ENCODE measurements at regions not wholly inside any gene's neighbourhood (a gene's known extent, or its start where the extent isn't known, plus 50 kb on each side); places are given as distances from the start of the nearest gene placed in this dataset.
"Not testable (repeated sequence)": the region's sequence is repeated elsewhere in the genome, so short reads cannot be mapped to it uniquely, and the experiment has no call there.

DNA sequence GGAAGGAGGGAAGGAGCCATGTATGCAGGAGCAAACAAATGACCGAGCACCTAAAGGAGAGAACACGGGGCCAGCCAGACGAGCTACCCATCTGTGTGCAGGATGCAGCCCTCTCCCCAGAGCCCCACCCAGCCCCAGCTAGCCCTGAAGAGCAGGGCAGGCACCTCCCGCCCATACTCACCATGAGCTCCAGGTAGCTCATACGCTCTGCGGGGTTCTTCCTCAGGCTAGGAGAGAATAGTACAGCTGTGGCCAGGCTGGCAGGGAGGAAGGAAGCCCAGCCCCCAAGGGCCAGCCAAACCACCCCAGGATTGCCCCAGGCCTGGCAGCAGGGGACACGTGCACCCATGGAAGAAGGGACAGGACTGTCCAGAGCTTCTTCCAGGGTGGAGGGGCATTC is 81.9 kb downstream of the KCNJ18 start:
- DNase-seq (ENCODE audit: low read depth in 1 of 2, low spot score in 1 of 2) = no peak

DNA sequence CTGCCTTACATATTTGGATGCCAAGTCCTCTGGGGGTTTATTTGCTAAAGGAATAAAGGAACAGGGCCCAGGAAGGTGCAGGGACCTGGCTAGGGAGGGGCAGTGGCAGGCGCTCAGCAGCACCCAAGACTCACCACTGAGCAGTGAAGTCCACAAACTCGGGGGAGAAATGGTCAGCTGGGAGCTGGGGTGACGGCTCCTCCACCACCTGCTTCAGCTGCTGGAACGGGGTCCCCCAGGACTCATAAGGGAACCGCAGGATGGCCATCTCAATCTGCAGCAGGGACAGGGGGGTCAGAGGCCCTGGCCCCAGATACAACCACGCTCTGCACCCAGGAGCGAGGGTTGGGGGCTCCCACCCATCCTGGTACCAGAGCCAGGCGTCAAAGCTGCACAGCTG is 83.2 kb downstream of the KCNJ18 start:
- CTCF ChIA-PET; ATAC-seq; DNase-seq (ENCODE audit: low read depth in 1 of 2, low spot score in 1 of 2); H3K4me3 ChIP-seq; H3K9me3 ChIP-seq; FAIRE-seq; H3K4me2 ChIP-seq; H3K4me1 ChIP-seq; POLR2A ChIA-PET; H3K27ac ChIP-seq: not testable (repeated sequence)
- WGBS (ENCODE audit: missing lambda C conversion rate) = 41% methylated on average over 7 of the region's 8 CpGs

More for the DNA sequence above, 81.9 kb downstream of the KCNJ18 start:
- no peaks in the 10 kb centered on the region for H3K4me1 ChIP-seq
- WGBS (ENCODE audit: missing lambda C conversion rate) = 48% methylated on average over 6 of the region's 7 CpGs
- POLR2A ChIA-PET = no interaction called here
- H3K27ac ChIP-seq = no peak overlapping the region
- no peak overlapping the region for H3K4me2 ChIP-seq
- no peaks in the 10 kb centered on the region for H3K9me3 ChIP-seq
- CTCF ChIA-PET = no interaction called here
- no peak for TF ChIP-seq NR3C1 (IDR thresholded peaks at IDR 0.05)
- TF ChIP-seq SREBF2 (IDR thresholded peaks at IDR 0.05) = no peak
- no peak for TF ChIP-seq FOSB (CRISPR knock-in tag; IDR thresholded peaks at IDR 0.05)
- no peak for TF ChIP-seq MAZ (IDR thresholded peaks at IDR 0.05; ENCODE audit: borderline replicate concordance, low read depth, low read length)
- TF ChIP-seq MYC (IDR thresholded peaks at IDR 0.05; ENCODE audit: borderline replicate concordance, low read length) = no peak
- no peak for TF ChIP-seq JUNB (IDR thresholded peaks at IDR 0.05)
- no peak overlapping the region for H3K4me3 ChIP-seq
- FAIRE-seq (no peak), ATAC-seq (no peak)

DNA sequence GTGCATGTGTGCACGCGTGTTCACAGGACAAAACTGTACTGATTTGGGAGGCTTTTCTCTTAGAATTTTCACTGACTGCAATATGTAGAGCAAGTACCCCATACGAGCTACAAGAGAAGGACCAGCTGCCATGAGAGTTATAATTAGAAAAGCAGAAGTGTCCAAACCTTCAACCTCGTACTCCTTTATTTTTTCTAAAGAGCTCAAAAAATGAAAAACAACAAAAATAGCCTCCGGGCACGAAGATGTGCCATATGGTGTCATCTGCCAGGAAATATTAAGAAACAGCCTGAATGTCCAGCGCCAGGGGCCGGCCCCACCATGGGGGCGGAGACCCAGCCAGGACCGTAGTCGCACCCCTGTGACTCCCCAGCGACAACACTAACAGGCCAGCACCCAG is 84.6 kb downstream of the KCNJ18 start:
- FAIRE-seq; CTCF ChIA-PET; H3K4me1 ChIP-seq; ATAC-seq; POLR2A ChIA-PET; H3K4me2 ChIP-seq; DNase-seq (ENCODE audit: low read depth in 1 of 2, low spot score in 1 of 2); H3K9me3 ChIP-seq; H3K27ac ChIP-seq; H3K4me3 ChIP-seq: not testable (repeated sequence)
- WGBS (ENCODE audit: missing lambda C conversion rate) = 34% methylated on average over 11 of the region's 12 CpGs

DNA sequence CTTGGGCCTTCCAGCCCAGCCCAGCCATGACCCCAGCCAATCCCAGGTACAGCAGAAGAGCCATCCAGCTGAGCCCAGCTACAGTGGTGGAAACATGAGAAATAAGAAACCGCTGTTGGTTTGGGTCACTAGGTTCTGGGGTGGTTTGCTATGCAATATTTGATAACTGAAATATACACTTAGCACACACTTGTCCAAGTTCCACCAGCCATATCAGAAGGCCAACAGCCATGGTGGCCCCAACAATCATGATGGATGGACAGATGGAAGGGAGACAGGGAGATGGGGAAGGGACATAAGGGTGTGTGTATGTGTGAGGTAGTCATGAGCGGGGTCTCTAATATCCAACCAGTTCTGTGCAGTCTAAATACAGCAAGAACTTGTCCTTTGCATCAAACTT is 86.5 kb downstream of the KCNJ18 start:
- POLR2A ChIA-PET; ATAC-seq; H3K4me1 ChIP-seq; FAIRE-seq; H3K9me3 ChIP-seq; H3K4me2 ChIP-seq; CTCF ChIA-PET; H3K27ac ChIP-seq; H3K4me3 ChIP-seq; DNase-seq (ENCODE audit: low read depth in 1 of 2, low spot score in 1 of 2): not testable (repeated sequence)
- WGBS (ENCODE audit: missing lambda C conversion rate) = 31% methylated on average over 2 of the region's 2 CpGs

DNA sequence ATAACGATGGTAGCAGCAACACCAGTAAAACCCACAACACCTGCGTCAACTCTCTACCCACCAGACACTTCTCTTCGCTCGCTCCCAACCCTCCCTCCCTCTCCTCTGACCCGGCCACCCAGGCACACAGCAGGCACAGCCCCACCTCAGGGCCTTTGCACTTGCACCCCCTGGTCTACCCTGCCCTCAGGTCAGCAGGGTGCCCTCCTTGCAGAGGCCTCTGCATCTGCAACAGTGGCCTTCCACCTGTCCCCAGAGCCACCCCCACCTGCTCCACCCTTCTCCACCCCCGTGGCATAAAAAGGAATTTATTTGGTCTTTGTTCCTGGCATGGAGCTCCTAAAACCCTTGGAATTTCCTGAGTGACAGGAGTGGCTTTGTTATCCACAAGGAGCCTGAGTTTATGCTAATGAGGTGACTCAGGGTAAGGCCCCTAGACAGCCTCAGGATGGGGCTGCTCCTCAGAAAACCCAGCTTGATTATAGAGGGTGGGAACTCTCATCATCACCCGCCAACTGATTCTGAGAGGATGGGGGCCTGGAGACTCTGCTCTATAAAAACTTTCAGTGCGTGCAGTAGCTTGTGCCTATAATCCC is 88.1 kb downstream of the KCNJ18 start:
- WGBS (ENCODE audit: missing lambda C conversion rate) = 34% methylated on average over 8 of the region's 8 CpGs
- H3K27ac ChIP-seq; H3K4me3 ChIP-seq; FAIRE-seq; POLR2A ChIA-PET; H3K9me3 ChIP-seq; CTCF ChIA-PET; ATAC-seq; H3K4me1 ChIP-seq; DNase-seq (ENCODE audit: low read depth in 1 of 2, low spot score in 1 of 2); H3K4me2 ChIP-seq: not testable (repeated sequence)

DNA sequence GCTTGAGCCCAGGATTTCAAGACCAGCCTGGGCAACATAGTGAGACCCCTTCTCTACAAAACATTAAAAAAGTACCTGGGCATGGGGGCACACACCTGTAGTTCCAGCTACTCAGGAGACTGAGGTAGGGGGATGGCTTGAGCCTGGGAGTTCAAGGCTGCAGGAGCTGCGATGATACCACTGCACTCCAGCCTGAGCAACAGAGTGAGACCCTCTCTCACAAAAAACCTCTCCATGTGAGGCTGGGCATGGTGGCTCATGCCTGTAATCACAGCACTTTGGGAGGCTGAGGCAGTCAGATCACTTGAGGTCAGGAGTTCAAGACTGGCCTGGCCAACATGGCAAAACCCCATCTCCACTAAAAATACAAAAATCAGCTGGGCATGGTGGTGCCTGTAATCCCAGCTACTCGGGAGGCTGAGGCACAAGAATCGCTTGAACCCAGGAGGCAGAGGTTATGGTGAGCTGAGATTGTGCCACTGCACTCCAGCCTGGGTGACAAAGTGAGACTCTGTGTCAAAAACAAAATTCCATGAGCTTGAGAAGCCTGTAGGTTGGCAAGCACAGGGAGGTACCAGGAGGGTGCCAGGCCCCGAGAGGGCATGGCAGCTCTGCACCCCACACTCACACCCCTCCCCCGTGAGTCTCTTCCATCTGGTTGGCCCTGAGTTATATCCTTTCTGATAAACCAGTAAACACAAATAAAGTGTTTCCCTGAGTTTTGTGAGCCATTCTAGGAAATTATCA is 88.8 kb downstream of the KCNJ18 start:
- H3K27ac ChIP-seq; CTCF ChIA-PET; H3K9me3 ChIP-seq; ATAC-seq; H3K4me3 ChIP-seq; H3K4me2 ChIP-seq; DNase-seq (ENCODE audit: low read depth in 1 of 2, low spot score in 1 of 2); H3K4me1 ChIP-seq; FAIRE-seq; POLR2A ChIA-PET: not testable (repeated sequence)
- 7% methylated on average over 5 of the region's 5 CpGs for WGBS (ENCODE audit: missing lambda C conversion rate)

DNA sequence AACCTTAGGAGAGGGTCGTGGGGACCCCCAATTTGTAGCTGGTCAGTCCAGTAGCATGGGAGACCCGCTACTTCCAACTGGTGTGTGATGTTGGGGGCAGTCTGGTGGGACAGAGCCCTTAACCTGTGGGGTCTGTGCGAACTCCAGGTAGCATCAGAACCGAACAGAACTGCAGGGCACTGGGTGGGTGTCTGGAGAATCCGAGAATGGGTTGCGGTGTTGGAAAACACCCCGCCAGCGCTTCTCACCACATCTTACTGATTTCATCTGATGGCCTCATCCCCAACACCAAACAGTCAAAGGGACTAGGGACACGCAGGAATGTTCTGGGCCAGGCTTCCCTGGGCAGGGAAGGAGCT is 89.3 kb downstream of the KCNJ18 start:
- CTCF ChIA-PET; H3K4me2 ChIP-seq; H3K27ac ChIP-seq; FAIRE-seq; H3K9me3 ChIP-seq; H3K4me3 ChIP-seq; DNase-seq (ENCODE audit: low read depth in 1 of 2, low spot score in 1 of 2); H3K4me1 ChIP-seq; POLR2A ChIA-PET: not testable (repeated sequence)
- ATAC-seq = peak in 1 of 2 experiments; percentile 42; a peak in 1 of 6 replicates
- 8% methylated on average over 9 of the region's 9 CpGs for WGBS (ENCODE audit: missing lambda C conversion rate)

DNA sequence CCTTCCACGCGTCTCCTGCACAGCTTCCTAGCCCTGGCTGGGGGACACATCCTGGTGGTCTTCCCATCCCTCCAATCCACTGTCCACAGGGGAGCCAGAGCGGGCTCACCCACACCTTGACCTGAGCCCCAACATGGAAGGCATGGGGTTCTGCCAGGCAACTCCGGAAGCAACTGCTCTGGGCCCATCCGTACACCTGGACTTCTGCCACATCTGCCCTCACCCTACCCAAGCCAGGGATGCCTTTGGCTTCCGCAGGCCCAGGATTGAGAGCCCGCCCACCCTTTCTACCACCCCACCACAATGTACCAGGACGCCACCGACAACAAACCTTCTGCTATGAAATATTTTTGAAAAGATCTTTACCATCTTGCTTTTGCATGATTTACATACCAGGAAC is 89.8 kb downstream of the KCNJ18 start:
- H3K4me1 ChIP-seq; H3K27ac ChIP-seq; DNase-seq (ENCODE audit: low read depth in 1 of 2, low spot score in 1 of 2); H3K4me3 ChIP-seq; POLR2A ChIA-PET; H3K9me3 ChIP-seq; CTCF ChIA-PET; FAIRE-seq; H3K4me2 ChIP-seq: not testable (repeated sequence)
- ATAC-seq = peak in 1 of 2 experiments; percentile 36; a peak in 1 of 6 replicates
- WGBS (ENCODE audit: missing lambda C conversion rate) = 51% methylated on average over 7 of the region's 9 CpGs

DNA sequence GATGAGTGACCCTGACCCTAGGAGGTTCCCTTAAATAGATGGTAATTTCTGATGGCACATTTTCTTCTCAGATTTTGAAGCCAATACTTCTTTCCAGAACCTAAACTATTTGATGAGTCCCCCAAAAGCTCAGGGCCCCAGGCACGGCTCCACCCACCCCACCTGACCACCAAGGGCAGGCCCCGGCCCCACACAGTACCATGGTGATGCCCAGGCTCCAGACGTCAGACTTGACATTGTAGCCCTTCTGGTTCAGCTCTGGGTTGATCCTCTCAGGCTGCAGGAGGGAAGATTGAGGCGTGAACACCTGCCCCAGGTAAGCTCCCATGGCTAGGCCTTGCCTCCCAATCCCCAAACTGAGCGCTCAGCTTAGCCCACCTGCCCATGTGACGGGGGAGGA is 90.3 kb downstream of the KCNJ18 start:
- H3K9me3 ChIP-seq; POLR2A ChIA-PET; H3K4me1 ChIP-seq; DNase-seq (ENCODE audit: low read depth in 1 of 2, low spot score in 1 of 2); FAIRE-seq; H3K4me2 ChIP-seq; H3K4me3 ChIP-seq; ATAC-seq; CTCF ChIA-PET; H3K27ac ChIP-seq: not testable (repeated sequence)
- 26% methylated on average over 4 of the region's 6 CpGs for WGBS (ENCODE audit: missing lambda C conversion rate)

DNA sequence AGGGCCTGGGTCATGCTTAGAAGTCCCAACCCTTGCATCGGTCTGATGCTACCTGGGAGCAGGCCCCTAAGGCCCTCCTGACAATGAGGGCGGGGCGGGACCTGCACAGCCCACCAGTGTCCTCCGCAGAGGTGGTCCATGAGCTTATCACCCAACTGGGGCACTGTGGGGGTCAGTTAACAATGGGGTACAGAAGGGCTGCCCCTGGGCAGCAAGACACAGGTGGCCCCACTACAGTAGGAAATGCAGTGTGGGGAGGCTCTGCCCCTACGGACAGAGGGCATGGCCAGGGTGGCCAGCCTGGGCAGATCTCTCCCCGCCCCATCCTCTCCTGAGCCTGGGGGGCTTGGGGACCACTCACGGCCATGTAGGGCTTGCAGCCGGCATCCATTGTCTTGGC is 90.7 kb downstream of the KCNJ18 start:
- FAIRE-seq; CTCF ChIA-PET; H3K4me2 ChIP-seq; POLR2A ChIA-PET; H3K9me3 ChIP-seq; H3K4me1 ChIP-seq; H3K4me3 ChIP-seq; DNase-seq (ENCODE audit: low read depth in 1 of 2, low spot score in 1 of 2); H3K27ac ChIP-seq: not testable (repeated sequence)
- peak in 1 of 2 experiments; percentile 14; a peak in 2 of 6 replicates for ATAC-seq
- 19% methylated on average over 5 of the region's 8 CpGs for WGBS (ENCODE audit: missing lambda C conversion rate)

DNA sequence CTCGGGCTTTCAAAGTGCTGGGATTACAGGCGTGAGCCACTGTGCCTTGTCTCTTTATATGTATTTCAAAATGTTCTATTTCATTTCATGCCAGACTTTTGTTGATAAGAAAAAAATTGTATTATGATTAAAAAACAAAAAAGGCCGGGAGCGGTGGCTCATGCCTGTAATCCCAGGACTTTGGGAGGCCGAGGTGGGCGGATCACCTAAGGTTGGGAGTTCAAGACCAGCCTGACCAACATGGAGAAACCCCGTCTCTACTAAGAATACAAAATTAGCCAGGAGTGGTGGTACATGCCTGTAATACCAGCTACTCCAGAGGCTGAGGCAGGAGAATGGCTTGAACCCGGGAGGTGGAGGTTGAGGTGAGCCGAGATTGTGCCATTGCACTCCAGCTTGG is 121.9 kb downstream of the KCNJ18 start:
- POLR2A ChIA-PET; H3K4me2 ChIP-seq; DNase-seq (ENCODE audit: low read depth in 1 of 2, low spot score in 1 of 2); H3K9me3 ChIP-seq; H3K27ac ChIP-seq; ATAC-seq; H3K4me1 ChIP-seq; H3K4me3 ChIP-seq; FAIRE-seq: not testable (repeated sequence)
- 22% methylated on average over 9 of the region's 9 CpGs for WGBS (ENCODE audit: missing lambda C conversion rate)
- CTCF ChIA-PET = interaction anchor here (0.6 kb wide), 1 partner anchor 541 kb away, joined by 3 read pairs; no protein-coding TSS in a partner anchor
